ENCODE measurements at regions not wholly inside any gene's neighbourhood (a gene's known extent, or its start where the extent isn't known, plus 50 kb on each side); places are given as distances from the start of the nearest gene placed in this dataset.

DNA sequence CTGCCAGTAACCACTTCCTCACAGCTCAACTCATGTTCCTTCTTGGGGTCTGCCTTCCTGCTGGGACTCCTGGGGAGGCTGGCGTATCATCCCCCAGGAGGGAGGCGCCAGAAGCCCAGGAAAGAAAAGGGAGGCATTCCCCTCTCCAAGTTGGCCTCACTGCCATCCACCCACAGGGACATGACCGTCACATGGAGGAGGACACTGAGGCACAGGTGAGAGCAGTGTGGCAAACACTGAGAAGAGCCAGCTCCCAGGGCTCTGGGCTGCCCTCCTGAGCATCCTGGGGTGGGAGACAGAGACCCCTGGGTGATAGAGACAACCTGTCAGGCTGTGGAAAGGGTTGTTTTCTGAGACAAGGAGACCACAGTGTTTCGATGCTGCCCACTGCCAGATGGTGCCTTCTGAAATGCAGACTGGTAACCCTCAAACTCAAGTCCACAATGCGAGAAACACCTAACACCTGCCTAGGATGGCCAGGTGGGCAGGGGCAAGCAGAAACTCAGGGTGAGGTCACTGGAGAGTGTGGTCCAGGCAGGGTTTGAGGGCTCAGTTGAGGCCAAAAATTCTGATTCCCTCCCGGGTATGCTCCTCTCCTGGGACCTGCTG lies 1722.1 kb downstream of the TP53TG3F start:
- TF ChIP-seq CTCF (IDR thresholded peaks at IDR 0.05 in 4 of 5, conservative IDR thresholded peaks at IDR 0.05 in 1 of 5) (no peak), POLR2A (IDR thresholded peaks at IDR 0.05) (no peak)

All from gastrocnemius medialis (tissue), 4 donors.